ENCODE measurements at regions not wholly inside any gene's neighbourhood (a gene's known extent, or its start where the extent isn't known, plus 50 kb on each side); places are given as distances from the start of the nearest gene placed in this dataset.

DNA sequence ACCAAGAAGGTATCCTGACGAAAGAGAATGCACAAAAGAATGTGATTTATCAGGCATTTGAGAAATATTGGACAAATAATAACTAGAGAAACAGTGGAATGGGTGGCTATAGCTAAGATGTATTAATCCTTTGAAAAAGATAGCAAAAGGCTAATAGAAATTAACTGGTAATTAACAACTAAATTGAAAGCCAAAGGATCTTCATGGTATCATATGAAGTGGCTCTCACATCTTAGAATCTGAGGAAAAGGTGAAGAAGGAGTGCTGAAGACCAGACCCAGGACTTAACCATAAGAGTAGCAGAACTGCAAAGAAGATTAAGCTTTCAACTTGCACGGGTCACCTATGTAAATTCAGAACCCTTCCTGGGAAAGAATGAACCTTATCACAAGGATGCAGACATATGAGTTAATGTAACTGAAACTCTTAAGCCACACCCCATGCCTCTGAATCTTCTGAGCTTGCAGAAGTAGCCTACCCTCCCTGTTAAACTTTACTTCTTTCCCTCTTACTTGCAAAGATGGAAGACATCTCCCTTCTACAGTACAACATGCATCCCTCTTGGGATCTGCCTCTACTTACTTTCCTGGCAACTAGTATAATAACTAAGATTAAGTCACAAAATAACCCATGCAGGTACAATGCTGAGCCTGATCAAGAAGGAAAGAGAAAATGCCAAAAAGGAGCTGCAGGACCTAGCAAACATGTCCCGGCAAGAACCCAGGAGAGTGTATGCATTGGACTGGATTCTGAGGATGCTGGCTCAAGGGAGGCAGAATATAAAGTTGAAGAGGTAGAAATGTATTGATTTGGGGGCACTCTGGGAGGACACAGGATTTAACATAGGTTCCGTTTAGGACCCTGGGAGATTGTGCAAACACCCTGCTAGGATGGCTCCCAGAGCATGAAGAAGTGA, 395.5 kb upstream of the SLC30A5 start (continued):
- TF ChIP-seq, protein P1, sequence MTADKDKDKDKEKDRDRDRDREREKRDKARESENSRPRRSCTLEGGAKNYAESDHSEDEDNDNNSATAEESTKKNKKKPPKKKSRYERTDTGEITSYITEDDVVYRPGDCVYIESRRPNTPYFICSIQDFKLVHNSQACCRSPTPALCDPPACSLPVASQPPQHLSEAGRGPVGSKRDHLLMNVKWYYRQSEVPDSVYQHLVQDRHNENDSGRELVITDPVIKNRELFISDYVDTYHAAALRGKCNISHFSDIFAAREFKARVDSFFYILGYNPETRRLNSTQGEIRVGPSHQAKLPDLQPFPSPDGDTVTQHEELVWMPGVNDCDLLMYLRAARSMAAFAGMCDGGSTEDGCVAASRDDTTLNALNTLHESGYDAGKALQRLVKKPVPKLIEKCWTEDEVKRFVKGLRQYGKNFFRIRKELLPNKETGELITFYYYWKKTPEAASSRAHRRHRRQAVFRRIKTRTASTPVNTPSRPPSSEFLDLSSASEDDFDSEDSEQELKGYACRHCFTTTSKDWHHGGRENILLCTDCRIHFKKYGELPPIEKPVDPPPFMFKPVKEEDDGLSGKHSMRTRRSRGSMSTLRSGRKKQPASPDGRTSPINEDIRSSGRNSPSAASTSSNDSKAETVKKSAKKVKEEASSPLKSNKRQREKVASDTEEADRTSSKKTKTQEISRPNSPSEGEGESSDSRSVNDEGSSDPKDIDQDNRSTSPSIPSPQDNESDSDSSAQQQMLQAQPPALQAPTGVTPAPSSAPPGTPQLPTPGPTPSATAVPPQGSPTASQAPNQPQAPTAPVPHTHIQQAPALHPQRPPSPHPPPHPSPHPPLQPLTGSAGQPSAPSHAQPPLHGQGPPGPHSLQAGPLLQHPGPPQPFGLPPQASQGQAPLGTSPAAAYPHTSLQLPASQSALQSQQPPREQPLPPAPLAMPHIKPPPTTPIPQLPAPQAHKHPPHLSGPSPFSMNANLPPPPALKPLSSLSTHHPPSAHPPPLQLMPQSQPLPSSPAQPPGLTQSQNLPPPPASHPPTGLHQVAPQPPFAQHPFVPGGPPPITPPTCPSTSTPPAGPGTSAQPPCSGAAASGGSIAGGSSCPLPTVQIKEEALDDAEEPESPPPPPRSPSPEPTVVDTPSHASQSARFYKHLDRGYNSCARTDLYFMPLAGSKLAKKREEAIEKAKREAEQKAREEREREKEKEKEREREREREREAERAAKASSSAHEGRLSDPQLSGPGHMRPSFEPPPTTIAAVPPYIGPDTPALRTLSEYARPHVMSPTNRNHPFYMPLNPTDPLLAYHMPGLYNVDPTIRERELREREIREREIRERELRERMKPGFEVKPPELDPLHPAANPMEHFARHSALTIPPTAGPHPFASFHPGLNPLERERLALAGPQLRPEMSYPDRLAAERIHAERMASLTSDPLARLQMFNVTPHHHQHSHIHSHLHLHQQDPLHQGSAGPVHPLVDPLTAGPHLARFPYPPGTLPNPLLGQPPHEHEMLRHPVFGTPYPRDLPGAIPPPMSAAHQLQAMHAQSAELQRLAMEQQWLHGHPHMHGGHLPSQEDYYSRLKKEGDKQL (CRISPR knock-in tag; IDR thresholded peaks at IDR 0.05; ENCODE audit: borderline replicate concordance) = no peak
- TF ChIP-seq SOX6 (IDR thresholded peaks at IDR 0.05) (peak; percentile 65; the same call in 1 of the 2 replicates), RBM15 (IDR thresholded peaks at IDR 0.05; ENCODE audit: insufficient read depth, low read length) (no peak), ZKSCAN8 (CRISPR knock-in tag; IDR thresholded peaks at IDR 0.05) (no peak), ZNF121 (CRISPR knock-in tag; conservative IDR thresholded peaks at IDR 0.05) (no peak), SNRNP70 (optimal IDR thresholded peaks at IDR 0.05; ENCODE audit: low read depth, low read length) (no peak), CEBPB (tag; IDR thresholded peaks at IDR 0.05) (0 out of 2 replicates have a peak, but pooled peaks have one; percentile 20), TCF3 (CRISPR knock-in tag; IDR thresholded peaks at IDR 0.05) (peak; percentile 68), RBM17 (IDR thresholded peaks at IDR 0.05; ENCODE audit: borderline replicate concordance, low read depth, low read length) (no peak), TEAD4 (IDR thresholded peaks at IDR 0.05; ENCODE audit: low read length) (peak; percentile 81), TEAD4 (CRISPR knock-in tag; IDR thresholded peaks at IDR 0.05; ENCODE audit: borderline replicate concordance) (no peak)
- TF ChIP-seq, protein P2, sequence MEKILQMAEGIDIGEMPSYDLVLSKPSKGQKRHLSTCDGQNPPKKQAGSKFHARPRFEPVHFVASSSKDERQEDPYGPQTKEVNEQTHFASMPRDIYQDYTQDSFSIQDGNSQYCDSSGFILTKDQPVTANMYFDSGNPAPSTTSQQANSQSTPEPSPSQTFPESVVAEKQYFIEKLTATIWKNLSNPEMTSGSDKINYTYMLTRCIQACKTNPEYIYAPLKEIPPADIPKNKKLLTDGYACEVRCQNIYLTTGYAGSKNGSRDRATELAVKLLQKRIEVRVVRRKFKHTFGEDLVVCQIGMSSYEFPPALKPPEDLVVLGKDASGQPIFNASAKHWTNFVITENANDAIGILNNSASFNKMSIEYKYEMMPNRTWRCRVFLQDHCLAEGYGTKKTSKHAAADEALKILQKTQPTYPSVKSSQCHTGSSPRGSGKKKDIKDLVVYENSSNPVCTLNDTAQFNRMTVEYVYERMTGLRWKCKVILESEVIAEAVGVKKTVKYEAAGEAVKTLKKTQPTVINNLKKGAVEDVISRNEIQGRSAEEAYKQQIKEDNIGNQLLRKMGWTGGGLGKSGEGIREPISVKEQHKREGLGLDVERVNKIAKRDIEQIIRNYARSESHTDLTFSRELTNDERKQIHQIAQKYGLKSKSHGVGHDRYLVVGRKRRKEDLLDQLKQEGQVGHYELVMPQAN (IDR thresholded peaks at IDR 0.05; ENCODE audit: borderline replicate concordance) = no peak

Data from K562 (cell line).